HEK293 (cell line): ENCODE measurements at regions not wholly inside any gene's neighbourhood (a gene's known extent, or its start where the extent isn't known, plus 50 kb on each side); places are given as distances from the start of the nearest gene placed in this dataset.

ENCODE experiments used
- CTCF ChIA-PET: fragments of 350-600 bp; formaldehyde crosslinking; extraction: SDS; loops from one replicate; lab custom pipeline; 2021; ENCODE audit warnings: antibody characterized with exemption; lab: Yijun Ruan, JAX
- POLR2A ChIA-PET: fragments of 300-600 bp; formaldehyde crosslinking; extraction: SDS; loops from one replicate; lab custom pipeline; 2020; ENCODE audit warnings: antibody characterized with exemption, inconsistent platforms; lab: Yijun Ruan, JAX
- H3K27ac ChIP-seq: fragments of 200-500 bp; sonication (Bioruptor generic); 2 replicates; pipeline ENCODE4 v1.5.1; 2014; ENCODE audit warnings: low read depth, low read length, control low read depth, inconsistent platforms; ENCODE audit errors: extremely low read depth
- H3K36me3 ChIP-seq, 2 experiments: fragments of 200-500 bp in 1 of 2; sonication (Bioruptor generic) in 1 of 2; 1 replicate in 1 of 2; 2 replicates in 1 of 2; pipeline ENCODE4 v1.5.1; 2014 to 2017; ENCODE audit warnings: inconsistent platforms in 2 of 2, low read length in 2 of 2; ENCODE audit not compliant: control insufficient read depth in 2 of 2, insufficient read depth in 1 of 2
- H3K4me1 ChIP-seq: fragments of 200-500 bp; sonication (Bioruptor generic); 2 replicates; pipeline ENCODE4 v1.5.1; 2014; ENCODE audit warnings: mild to moderate bottlenecking, low read length, inconsistent platforms; ENCODE audit not compliant: control insufficient read depth, insufficient read depth
- H3K4me3 ChIP-seq: 2 replicates; pipeline ENCODE4 v1.5.1; 2011; ENCODE audit warnings: low read depth, mild to moderate bottlenecking, control low read depth, low read length, moderate library complexity
- H3K9me3 ChIP-seq: fragments of 200-500 bp; sonication (Bioruptor generic); 2 replicates; pipeline ENCODE4 v1.5.1; 2014; ENCODE audit warnings: low read depth, low read length, inconsistent platforms; ENCODE audit not compliant: control insufficient read depth, insufficient read depth
- BCL6B ChIP-seq: fragments of 450-650 bp; formaldehyde crosslinking; IDR thresholded peaks from 2 replicates; pipeline ENCODE4 v1.5.1; 2017; ENCODE audit warnings: missing biosample characterization, missing genetic modification characterization
- CTCF ChIP-seq: fragments of 450-650 bp; formaldehyde crosslinking; IDR thresholded peaks from 2 replicates; pipeline ENCODE4 v1.5.1; 2016; ENCODE audit warnings: missing biosample characterization, missing genetic modification characterization
- KLF17 ChIP-seq: fragments of 450-650 bp; formaldehyde crosslinking; IDR thresholded peaks from 2 replicates; pipeline ENCODE4 v1.5.1; 2016; ENCODE audit warnings: missing biosample characterization, missing genetic modification characterization
- PRDM1 ChIP-seq: fragments of 450-650 bp; formaldehyde crosslinking; IDR thresholded peaks from 2 replicates; pipeline ENCODE4; 2016; ENCODE audit warnings: missing biosample characterization, missing genetic modification characterization
- RBAK ChIP-seq: fragments of 450-650 bp; formaldehyde crosslinking; IDR thresholded peaks from 2 replicates; pipeline ENCODE4 v1.5.1; 2016; ENCODE audit warnings: missing biosample characterization, missing genetic modification characterization
- SETDB1 ChIP-seq: IDR thresholded peaks from one replicate; pipeline ENCODE4 v1.6.1; 2017; ENCODE audit warnings: mild to moderate bottlenecking, low read length, moderate library complexity, mixed read lengths; ENCODE audit not compliant: insufficient read length
- ZBTB1 ChIP-seq: fragments of 450-650 bp; formaldehyde crosslinking; IDR thresholded peaks from 2 replicates; pipeline ENCODE4 v1.5.1; 2016; ENCODE audit warnings: missing biosample characterization, missing genetic modification characterization
- ZBTB26 ChIP-seq: fragments of 450-650 bp; formaldehyde crosslinking; optimal IDR thresholded peaks from 2 replicates; pipeline ENCODE3; 2016; ENCODE audit warnings: missing biosample characterization, mild to moderate bottlenecking, missing genetic modification characterization
- ZFP3 ChIP-seq: fragments of 450-650 bp; formaldehyde crosslinking; IDR thresholded peaks from 2 replicates; pipeline ENCODE4 v1.5.1; 2016; ENCODE audit warnings: low read depth, missing biosample characterization, missing genetic modification characterization
- ZNF146 ChIP-seq: fragments of 450-650 bp; formaldehyde crosslinking; IDR thresholded peaks from 2 replicates; pipeline ENCODE4 v1.5.1; 2016; ENCODE audit warnings: missing biosample characterization, missing genetic modification characterization
- ZNF148 ChIP-seq: fragments of 450-650 bp; formaldehyde crosslinking; IDR thresholded peaks from 2 replicates; pipeline ENCODE4 v1.5.0; 2017; ENCODE audit warnings: missing biosample characterization, missing genetic modification characterization, borderline replicate concordance
- ZNF335 ChIP-seq: fragments of 450-650 bp; formaldehyde crosslinking; conservative IDR thresholded peaks from 2 replicates; pipeline ENCODE4 v1.5.1; 2016; ENCODE audit warnings: missing biosample characterization, missing genetic modification characterization
- ZNF366 ChIP-seq: fragments of 450-650 bp; formaldehyde crosslinking; conservative IDR thresholded peaks from 2 replicates; pipeline ENCODE4 v1.5.1; 2016; ENCODE audit warnings: missing biosample characterization, missing genetic modification characterization
- ZNF571 ChIP-seq: fragments of 450-650 bp; formaldehyde crosslinking; IDR thresholded peaks from 2 replicates; pipeline ENCODE4 v1.5.0; 2017; ENCODE audit warnings: missing biosample characterization, missing genetic modification characterization

GRCh38 chr5:157944938-157945337 is 86.0 kb upstream of the CLINT1 start:
- ChIA-PET POLR2A (no interaction called here), CTCF (no interaction called here)

GRCh38 chr5:157944077-157944633 is 85.2 kb upstream of the CLINT1 start:
- no peak overlapping the region for H3K27ac ChIP-seq
- H3K36me3 ChIP-seq = no peaks in the 10 kb centered on the region
- no peaks in the 10 kb centered on the region; the same call in 1 of the 2 replicates for H3K4me1 ChIP-seq
- ChIA-PET POLR2A (no interaction called here), CTCF (no interaction called here)
- no peak overlapping the region for H3K4me3 ChIP-seq
- TF ChIP-seq ZNF148 (tag by site-specific recombination) = no peak
- TF ChIP-seq CTCF = no peak
- TF ChIP-seq RBAK = no peak
- TF ChIP-seq BCL6B (tag by site-specific recombination) = no peak
- TF ChIP-seq ZFP3 = no peak
- no peak for TF ChIP-seq ZNF571 (tag by site-specific recombination)
- no peak for TF ChIP-seq ZBTB1
- TF ChIP-seq ZNF335 (tag by site-specific recombination) = no peak
- TF ChIP-seq ZNF146 (tag by site-specific recombination) = no peak
- TF ChIP-seq SETDB1 = no peak
- no peak for TF ChIP-seq KLF17
- no peak for TF ChIP-seq ZBTB26
- no peaks in the 10 kb centered on the region for H3K9me3 ChIP-seq

More at GRCh38 chr5:157944938-157945337, 86.0 kb upstream of the CLINT1 start:
- peak; percentile 77 for TF ChIP-seq ZNF366 (tag by site-specific recombination)
- TF ChIP-seq PRDM1 = peak; percentile 60
- no peak for TF ChIP-seq ZBTB26
- no peaks in the 10 kb centered on the region for H3K9me3 ChIP-seq
- H3K4me1 ChIP-seq = no peaks in the 10 kb centered on the region; the same call in 1 of the 2 replicates
- no peak overlapping the region for H3K27ac ChIP-seq
- H3K4me3 ChIP-seq = no peak overlapping the region
- no peaks in the 10 kb centered on the region for H3K36me3 ChIP-seq
